Keratinocyte (primary cell): ENCODE measurements at regions not wholly inside any gene's neighbourhood (a gene's known extent, or its start where the extent isn't known, plus 50 kb on each side); places are given as distances from the start of the nearest gene placed in this dataset.

Experiments used
- DNase-seq: peaks from one replicate; pipeline ENCODE4 v3.0.0-alpha.2; 2011; ENCODE audit warnings: low read depth, missing footprints, low spot score
- FAIRE-seq: peaks from 2 replicates; lab custom pipeline; 2011; peaks lifted over from hg19 to GRCh38; lab: Jason Lieb, UNC
- H2AFZ ChIP-seq: 2 replicates; pipeline ENCODE4 v1.6.0; 2012; ENCODE audit warnings: low read length, control low read depth, inconsistent platforms; ENCODE audit not compliant: control insufficient read depth
- H3K27ac ChIP-seq: 2 replicates; pipeline ENCODE4 v1.5.1; 2011; ENCODE audit warnings: low read length; ENCODE audit not compliant: control insufficient read depth, insufficient read depth
- H3K27me3 ChIP-seq: 3 replicates; pipeline ENCODE4 v1.6.0; 2011; ENCODE audit warnings: low read length; ENCODE audit not compliant: control insufficient read depth, insufficient read depth; ENCODE audit errors: extremely low read depth
- H3K36me3 ChIP-seq, 2 experiments: 2 replicates in 1 of 2; 3 replicates in 1 of 2; pipeline ENCODE4 v1.5.1; 2011; ENCODE audit warnings: low read length in 2 of 2, mild to moderate bottlenecking in 1 of 2; ENCODE audit not compliant: control insufficient read depth in 2 of 2, insufficient read depth in 2 of 2; ENCODE audit errors: extremely low read depth in 1 of 2
- H3K4me1 ChIP-seq: 3 replicates; pipeline ENCODE4 v1.5.1; 2011; ENCODE audit warnings: low read length; ENCODE audit not compliant: control insufficient read depth, insufficient read depth; ENCODE audit errors: extremely low read depth
- H3K4me2 ChIP-seq: 3 replicates; pipeline ENCODE4 v1.6.0; 2011; ENCODE audit warnings: low read depth, low read length; ENCODE audit not compliant: control insufficient read depth, insufficient read depth; ENCODE audit errors: extremely low read depth
- H3K4me3 ChIP-seq, 3 experiments: fragments of 200-600 bp in 1 of 3; sonication (generic) in 1 of 3; 2 replicates in 2 of 3; 3 replicates in 1 of 3; pipeline ENCODE4 v1.5.1; 2011 to 2016; ENCODE audit warnings: low read length in 3 of 3, mild to moderate bottlenecking in 3 of 3, control low read depth in 2 of 3, inconsistent platforms in 1 of 3, low read depth in 1 of 3, mixed read lengths in 1 of 3, mixed run types in 1 of 3, moderate library complexity in 1 of 3; ENCODE audit not compliant: control insufficient read depth in 2 of 3, insufficient read depth in 2 of 3; ENCODE audit errors: extremely low read depth in 1 of 3
- H3K79me2 ChIP-seq: 2 replicates; pipeline ENCODE4 v1.6.0; 2012; ENCODE audit warnings: low read length; ENCODE audit not compliant: control insufficient read depth, insufficient read depth
- H3K9ac ChIP-seq: 3 replicates; pipeline ENCODE4 v1.6.0; 2011; ENCODE audit warnings: low read length; ENCODE audit not compliant: control insufficient read depth, insufficient read depth; ENCODE audit errors: extremely low read depth
- H3K9me1 ChIP-seq: 3 replicates; pipeline ENCODE4 v1.6.0; 2011; ENCODE audit warnings: low read length; ENCODE audit not compliant: control insufficient read depth, insufficient read depth; ENCODE audit errors: extremely low read depth
- H3K9me3 ChIP-seq: 2 replicates; pipeline ENCODE4 v1.5.1; 2012; ENCODE audit warnings: low read depth, low read length; ENCODE audit not compliant: control insufficient read depth
- H4K20me1 ChIP-seq: 3 replicates; pipeline ENCODE4 v1.6.0; 2011; ENCODE audit warnings: low read length; ENCODE audit not compliant: control insufficient read depth, insufficient read depth; ENCODE audit errors: extremely low read depth
- CTCF ChIP-seq, 3 experiments: IDR thresholded peaks in 1 of 3; conservative IDR thresholded peaks in 1 of 3; optimal IDR thresholded peaks in 1 of 3; 2 replicates in 2 of 3; 3 replicates in 1 of 3; pipeline versions ENCODE3 to v1.5.1; 2011; ENCODE audit warnings: low read length in 3 of 3, mild to moderate bottlenecking in 3 of 3, moderate library complexity in 2 of 3, control low read depth in 1 of 3, inconsistent platforms in 1 of 3; ENCODE audit not compliant: insufficient read depth in 2 of 3; ENCODE audit errors: extremely low read depth in 1 of 3
- EZH2 ChIP-seq: IDR thresholded peaks from one replicate; pipeline ENCODE4 v1.6.1; 2012; ENCODE audit warnings: inconsistent platforms, mild to moderate bottlenecking, low read length, moderate library complexity
- dilution Hi-C: fragments of 300-500 bp; cut with MboI; formaldehyde crosslinking; loops from one replicate; pipeline ENCODE4 v1.7.0; 2020; ENCODE audit warnings: low sequenced_read_pairs; ENCODE audit not compliant: extremely low pct_ligation_motif_present

GRCh38 chr13:80450386-80450785 is 109.5 kb upstream of the SPRY2 start:
- Histone ChIP-seq H3K4me2 (no peak overlapping the region), H3K9ac (no peak overlapping the region), H3K4me3 (no peak overlapping the region), H4K20me1 (no peaks in the 10 kb centered on the region), H3K9me3 (no peaks in the 10 kb centered on the region), H3K27ac (no peak overlapping the region), H3K36me3 (no peaks in the 10 kb centered on the region), H2AFZ (no peak overlapping the region), H3K9me1 (no peaks in the 10 kb centered on the region), H3K79me2 (no peaks in the 10 kb centered on the region), H3K4me1 (peaks cover 2% of the 10 kb centered on the region), H3K27me3 (no peaks in the 10 kb centered on the region)
- no peak for DNase-seq
- dilution Hi-C loops, result no loop called here
- TF ChIP-seq CTCF (optimal IDR thresholded peaks at IDR 0.05 in 1 of 3, IDR thresholded peaks at IDR 0.05 in 1 of 3, conservative IDR thresholded peaks at IDR 0.05 in 1 of 3; ENCODE audit: extremely low read depth in 1 of 3, insufficient read depth in 2 of 3, low read length in 3 of 3), result no peak
- no peak for TF ChIP-seq EZH2
- no peak for FAIRE-seq

- DNase-seq (no peak), FAIRE-seq (no peak)
- H3K4me1 ChIP-seq, result no peaks in the 10 kb centered on the region
- H3K36me3 ChIP-seq, result no peaks in the 10 kb centered on the region
- no peak overlapping the region for H3K9ac ChIP-seq
- no peak overlapping the region for H3K4me3 ChIP-seq
- H3K79me2 ChIP-seq, result no peaks in the 10 kb centered on the region
- dilution Hi-C loops, result no loop called here
- no peak overlapping the region for H2AFZ ChIP-seq
- H3K27me3 ChIP-seq, result no peaks in the 10 kb centered on the region
- TF ChIP-seq EZH2 (no peak), CTCF (optimal IDR thresholded peaks at IDR 0.05 in 1 of 3, IDR thresholded peaks at IDR 0.05 in 1 of 3, conservative IDR thresholded peaks at IDR 0.05 in 1 of 3; ENCODE audit: extremely low read depth in 1 of 3, insufficient read depth in 2 of 3, low read length in 3 of 3) (no peak)
- no peaks in the 10 kb centered on the region for H3K9me3 ChIP-seq
- H4K20me1 ChIP-seq, result no peaks in the 10 kb centered on the region
- no peak overlapping the region for H3K4me2 ChIP-seq
- H3K27ac ChIP-seq, result no peak overlapping the region
- H3K9me1 ChIP-seq, result no peaks in the 10 kb centered on the region
These were observed 107.8 kb upstream of the SPRY2 start for GRCh38 chr13:80448725-80449124.
